ENCODE measurements at regions not wholly inside any gene's neighbourhood (a gene's known extent, or its start where the extent isn't known, plus 50 kb on each side); places are given as distances from the start of the nearest gene placed in this dataset.

DNA sequence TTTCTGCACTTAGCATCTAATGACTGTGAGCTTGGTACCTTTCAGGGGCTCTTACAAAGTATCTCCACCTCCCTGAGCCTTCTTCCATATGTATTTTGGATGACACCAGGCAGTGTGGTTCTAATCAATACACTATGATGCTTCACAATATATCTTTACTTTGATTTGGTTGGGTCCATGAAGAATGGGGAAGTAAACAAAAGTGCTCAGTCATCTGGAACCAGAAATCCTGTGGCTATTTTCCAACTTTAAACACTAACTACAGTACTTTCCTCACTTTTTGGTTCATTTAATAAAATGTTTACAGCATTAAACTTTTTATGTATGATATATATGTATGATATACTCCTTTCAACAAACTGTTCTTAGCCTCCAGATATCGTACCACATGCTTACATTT is 216.4 kb upstream of the AFF2 start:
- 38% methylated on average over 1 of the region's 1 CpG for WGBS (ENCODE audit: insufficient coverage, low coverage, low lambda C conversion rate, missing lambda C conversion rate)
- no peaks in the 10 kb centered on the region for H3K4me1 ChIP-seq
- no peak overlapping the region for H3K27ac ChIP-seq
- intact Hi-C loops (cut with DNase I): no loop called here
- ATAC-seq (no peak), DNase-seq (no peak)
- no peak overlapping the region for H3K4me3 ChIP-seq
- H3K27me3 ChIP-seq: no peaks in the 10 kb centered on the region
- H3K9me3 ChIP-seq: no peaks in the 10 kb centered on the region
- TF ChIP-seq POLR2A (IDR thresholded peaks at IDR 0.05) (no peak), CTCF (IDR thresholded peaks at IDR 0.05) (no peak)
- H3K36me3 ChIP-seq: no peaks in the 10 kb centered on the region

DNA sequence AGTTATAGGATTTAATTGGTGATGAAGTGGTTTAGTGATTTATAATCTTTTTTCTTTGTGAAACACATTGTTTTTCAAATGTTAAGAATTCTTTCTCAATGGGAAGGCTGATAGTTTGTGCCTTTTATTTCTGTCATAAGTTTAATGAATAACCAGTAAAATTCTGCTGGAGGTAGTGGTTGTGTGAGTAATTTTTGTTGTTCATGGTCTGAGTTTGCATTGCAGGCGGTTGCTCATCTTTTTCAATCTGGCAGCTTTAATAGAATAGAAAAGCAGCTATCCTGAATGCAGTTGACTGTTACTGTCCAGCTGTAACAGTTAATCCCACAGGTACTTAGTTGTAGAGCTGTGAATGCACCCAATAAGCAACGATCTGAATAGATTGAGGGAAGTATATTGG is 215.6 kb upstream of the AFF2 start:
- Histone ChIP-seq H3K36me3 (no peaks in the 10 kb centered on the region), H3K4me3 (no peak overlapping the region), H3K27ac (no peak overlapping the region), H3K9me3 (no peaks in the 10 kb centered on the region), H3K27me3 (no peaks in the 10 kb centered on the region), H3K4me1 (no peaks in the 10 kb centered on the region)
- TF ChIP-seq POLR2A (IDR thresholded peaks at IDR 0.05) (no peak), CTCF (IDR thresholded peaks at IDR 0.05) (no peak)
- DNase-seq (no peak), ATAC-seq (no peak)
- 40% methylated on average over 2 of the region's 2 CpGs for WGBS (ENCODE audit: insufficient coverage, low coverage, low lambda C conversion rate, missing lambda C conversion rate)
- intact Hi-C loops (cut with DNase I): no loop called here

DNA sequence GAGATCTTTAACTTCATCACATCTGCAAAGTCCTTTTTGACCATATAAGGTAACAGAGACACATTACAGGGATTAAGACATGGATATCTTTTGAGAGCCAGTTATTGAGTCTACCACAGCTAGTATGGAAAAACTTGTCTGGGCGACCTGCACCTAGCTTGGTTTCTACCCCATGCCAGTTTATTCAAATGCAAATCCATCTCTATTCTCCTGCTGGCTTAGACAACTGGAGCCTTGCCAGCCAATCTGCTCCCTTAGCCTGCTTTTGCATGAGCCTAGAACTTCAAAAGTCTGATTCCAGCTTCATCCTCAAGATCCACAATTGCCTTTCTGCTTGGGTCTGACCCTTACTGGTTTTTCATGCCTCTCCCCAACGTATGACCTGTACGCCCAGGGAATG is 212.0 kb upstream of the AFF2 start:
- Histone ChIP-seq H3K9me3 (no peaks in the 10 kb centered on the region), H3K27ac (no peak overlapping the region), H3K4me3 (no peak overlapping the region), H3K27me3 (no peaks in the 10 kb centered on the region), H3K36me3 (no peaks in the 10 kb centered on the region), H3K4me1 (no peaks in the 10 kb centered on the region)
- intact Hi-C loops (cut with DNase I): no loop called here
- ATAC-seq: no peak
- no peak for TF ChIP-seq POLR2A (IDR thresholded peaks at IDR 0.05)
- TF ChIP-seq CTCF (IDR thresholded peaks at IDR 0.05): no peak
- 72% methylated on average over 3 of the region's 3 CpGs for WGBS (ENCODE audit: insufficient coverage, low coverage, low lambda C conversion rate, missing lambda C conversion rate)
- DNase-seq: no peak

- ATAC-seq (no peak), DNase-seq (no peak)
- no peaks in the 10 kb centered on the region for H3K9me3 ChIP-seq
- intact Hi-C loops (cut with DNase I): no loop called here
- H3K27me3 ChIP-seq: no peaks in the 10 kb centered on the region
- no peak for TF ChIP-seq POLR2A (IDR thresholded peaks at IDR 0.05)
- no peaks in the 10 kb centered on the region for H3K36me3 ChIP-seq
- H3K4me1 ChIP-seq: no peaks in the 10 kb centered on the region
- no peak overlapping the region for H3K4me3 ChIP-seq
- 73% methylated on average over 2 of the region's 2 CpGs for WGBS (ENCODE audit: insufficient coverage, low coverage, low lambda C conversion rate, missing lambda C conversion rate)
- H3K27ac ChIP-seq: no peak overlapping the region
These were observed 210.4 kb upstream of the AFF2 start for GRCh38 chrX:148290041-148290440.

DNA sequence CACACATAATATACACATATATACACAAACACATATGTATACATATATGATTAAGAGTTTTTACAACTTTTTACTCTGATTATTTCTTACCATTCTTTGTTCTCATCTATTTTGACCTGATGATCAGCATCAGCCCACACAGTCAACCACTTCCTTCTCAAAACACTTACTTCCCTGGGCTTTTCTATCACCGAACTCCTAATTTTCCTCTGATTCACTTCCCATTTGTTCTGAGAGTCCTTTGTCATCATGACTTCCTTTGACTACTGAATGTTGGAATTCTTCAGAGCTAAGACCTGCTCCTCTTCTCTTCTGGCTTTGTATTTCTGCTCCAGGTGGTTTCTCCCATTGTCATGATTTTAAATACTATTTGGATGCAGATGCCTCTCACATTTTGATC is 209.5 kb upstream of the AFF2 start:
- Histone ChIP-seq H3K36me3 (no peaks in the 10 kb centered on the region), H3K9me3 (no peaks in the 10 kb centered on the region), H3K27me3 (no peaks in the 10 kb centered on the region), H3K4me1 (no peaks in the 10 kb centered on the region), H3K27ac (no peak overlapping the region), H3K4me3 (no peak overlapping the region)
- DNase-seq (no peak), ATAC-seq (no peak)
- TF ChIP-seq POLR2A (IDR thresholded peaks at IDR 0.05) (no peak), CTCF (IDR thresholded peaks at IDR 0.05) (no peak)
- intact Hi-C loops (cut with DNase I): no loop called here
- 38% methylated on average over 1 of the region's 1 CpG for WGBS (ENCODE audit: insufficient coverage, low coverage, low lambda C conversion rate, missing lambda C conversion rate)
